C4-2B (cell line): ENCODE measurements at regions not wholly inside any gene's neighbourhood (a gene's known extent, or its start where the extent isn't known, plus 50 kb on each side); places are given as distances from the start of the nearest gene placed in this dataset.

Experiments used
- ZFX ChIP-seq: fragments of 450-650 bp; IDR thresholded peaks from 2 replicates; pipeline ENCODE4 v1.6.1; 2017
- TF ChIP-seq, protein P1 (sequence below): fragments of 450-650 bp; conservative IDR thresholded peaks from 2 replicates; pipeline ENCODE4 v1.5.1; 2017; ENCODE audit warnings: mild to moderate bottlenecking

DNA sequence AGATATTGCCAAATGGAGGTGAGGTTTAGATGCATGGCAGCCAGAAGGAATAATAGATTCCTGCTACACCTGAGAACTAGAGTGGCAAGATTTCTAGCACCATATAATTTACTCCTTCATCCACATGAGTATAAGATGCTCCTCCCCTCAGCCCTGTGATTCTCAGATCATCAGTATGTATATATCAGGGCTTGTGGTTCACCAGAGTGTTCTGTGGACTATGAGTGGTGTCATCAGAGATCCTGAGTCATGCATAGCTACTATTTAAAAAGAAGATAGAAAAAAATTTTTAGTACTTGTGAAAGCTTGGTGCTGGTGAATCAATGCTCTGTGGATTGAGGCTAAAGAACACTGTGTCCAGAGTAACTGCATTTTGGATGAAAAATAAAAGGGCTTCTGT lies 285.9 kb downstream of the BMP4 start:
- TF ChIP-seq, protein P1, sequence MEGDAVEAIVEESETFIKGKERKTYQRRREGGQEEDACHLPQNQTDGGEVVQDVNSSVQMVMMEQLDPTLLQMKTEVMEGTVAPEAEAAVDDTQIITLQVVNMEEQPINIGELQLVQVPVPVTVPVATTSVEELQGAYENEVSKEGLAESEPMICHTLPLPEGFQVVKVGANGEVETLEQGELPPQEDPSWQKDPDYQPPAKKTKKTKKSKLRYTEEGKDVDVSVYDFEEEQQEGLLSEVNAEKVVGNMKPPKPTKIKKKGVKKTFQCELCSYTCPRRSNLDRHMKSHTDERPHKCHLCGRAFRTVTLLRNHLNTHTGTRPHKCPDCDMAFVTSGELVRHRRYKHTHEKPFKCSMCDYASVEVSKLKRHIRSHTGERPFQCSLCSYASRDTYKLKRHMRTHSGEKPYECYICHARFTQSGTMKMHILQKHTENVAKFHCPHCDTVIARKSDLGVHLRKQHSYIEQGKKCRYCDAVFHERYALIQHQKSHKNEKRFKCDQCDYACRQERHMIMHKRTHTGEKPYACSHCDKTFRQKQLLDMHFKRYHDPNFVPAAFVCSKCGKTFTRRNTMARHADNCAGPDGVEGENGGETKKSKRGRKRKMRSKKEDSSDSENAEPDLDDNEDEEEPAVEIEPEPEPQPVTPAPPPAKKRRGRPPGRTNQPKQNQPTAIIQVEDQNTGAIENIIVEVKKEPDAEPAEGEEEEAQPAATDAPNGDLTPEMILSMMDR, result no peak
- no peak for TF ChIP-seq ZFX
